ENCODE measurements at regions not wholly inside any gene's neighbourhood (a gene's known extent, or its start where the extent isn't known, plus 50 kb on each side); places are given as distances from the start of the nearest gene placed in this dataset.

GRCh38 chr7:21243265-21243664 is 184.6 kb upstream of the SP4 start:
- no peak overlapping the region for H3K27ac ChIP-seq (ENCODE audit: low read depth, low read length)
- ATAC-seq (no peak), DNase-seq (ENCODE audit: low read depth, low spot score) (no peak)
- H4K20me1 ChIP-seq (ENCODE audit: insufficient read depth), result no peaks in the 10 kb centered on the region
- no peaks in the 10 kb centered on the region for H3K27me3 ChIP-seq (ENCODE audit: insufficient read depth, low read length)
- H3K4me3 ChIP-seq (replicated peaks in 1 of 2; ENCODE audit: low read depth in 1 of 2, low read length in 2 of 2), result no peak overlapping the region
- no peak for TF ChIP-seq CTCF (IDR thresholded peaks at IDR 0.05 in 2 of 3, conservative IDR thresholded peaks at IDR 0.05 in 1 of 3; ENCODE audit: borderline replicate concordance in 1 of 3, insufficient read depth in 1 of 3, low read depth in 2 of 3, low read length in 2 of 3)
- TF ChIP-seq ATF3 (IDR thresholded peaks at IDR 0.05), result no peak
- no peak for TF ChIP-seq MAX (IDR thresholded peaks at IDR 0.05)
- no peak for TF ChIP-seq POLR2A (IDR thresholded peaks at IDR 0.05; ENCODE audit: borderline replicate concordance, extremely low read depth, insufficient read depth, insufficient read length)
- no peak for TF ChIP-seq JUND (IDR thresholded peaks at IDR 0.05)
- no peak for TF ChIP-seq ZFX (IDR thresholded peaks at IDR 0.05)
- no peak for TF ChIP-seq EZH2phosphoT487 (IDR thresholded peaks at IDR 0.05; ENCODE audit: borderline replicate concordance)
- no peak for TF ChIP-seq SP1 (IDR thresholded peaks at IDR 0.05; ENCODE audit: low read depth)
- no peak for TF ChIP-seq ZBTB33 (IDR thresholded peaks at IDR 0.05; ENCODE audit: extremely low read depth, insufficient replicate concordance, low read length)
- no peak for TF ChIP-seq YY1 (IDR thresholded peaks at IDR 0.05; ENCODE audit: extremely low read depth, insufficient replicate concordance, low read depth, low read length)
- TF ChIP-seq CEBPB (IDR thresholded peaks at IDR 0.05; ENCODE audit: low read depth), result no peak
- no peak for TF ChIP-seq FOSL1 (IDR thresholded peaks at IDR 0.05; ENCODE audit: low read depth)
- H3K9ac ChIP-seq (ENCODE audit: low read length), result no peak overlapping the region
- no TSS peak for BruUV-seq (replicated peaks)
- no peaks in the 10 kb centered on the region for H3K9me2 ChIP-seq (ENCODE audit: insufficient read depth)
- no peaks in the 10 kb centered on the region for H3K79me2 ChIP-seq (ENCODE audit: insufficient read depth, low read length)
- no peak overlapping the region for H2AFZ ChIP-seq (ENCODE audit: low read depth, low read length, poor library complexity, severe bottlenecking)
- intact Hi-C loops (cut with micrococcal nuclease), result no loop called here
- CTCF ChIA-PET, result no interaction called here
- no peaks in the 10 kb centered on the region for H3K36me3 ChIP-seq (ENCODE audit: control insufficient read depth in 1 of 2, insufficient read depth in 2 of 2, low read length in 2 of 2)
- H3K9me3 ChIP-seq (ENCODE audit: control insufficient read depth in 1 of 2, insufficient read depth in 1 of 2, low read depth in 1 of 2, low read length in 2 of 2), result no peaks in the 10 kb centered on the region
- POLR2A ChIA-PET, result no interaction called here
- H3K4me1 ChIP-seq (ENCODE audit: control insufficient read depth in 1 of 2, insufficient read depth in 2 of 2, low read length in 2 of 2), result no peaks in the 10 kb centered on the region
- RAD21 ChIA-PET (ENCODE audit: low non-redundant PET in 1 of 2, low total read pairs in 2 of 2, uncharacterized antibody in 2 of 2, unreplicated experiment in 2 of 2), result no interaction called here
- H3K4me2 ChIP-seq (ENCODE audit: low read length), result no peak overlapping the region

Data from HCT116 (cell line).